IPS DF 6.9 (cell line): ENCODE measurements at regions not wholly inside any gene's neighbourhood (a gene's known extent, or its start where the extent isn't known, plus 50 kb on each side); places are given as distances from the start of the nearest gene placed in this dataset.

ENCODE experiments used
- DNase-seq: peaks from one replicate; pipeline ENCODE4 v3.0.0-alpha.2; 2013; ENCODE audit warnings: low read depth, low spot score
- H3K27ac ChIP-seq: one replicate; pipeline ENCODE4 v1.5.1; 2013; ENCODE audit warnings: low read length, control low read depth
- H3K27me3 ChIP-seq: 2 replicates; pipeline ENCODE4 v1.6.1; 2013; ENCODE audit warnings: mild to moderate bottlenecking, low read length; ENCODE audit not compliant: control insufficient read depth, insufficient read depth
- H3K36me3 ChIP-seq: 2 replicates; pipeline ENCODE4 v1.6.1; 2013; ENCODE audit warnings: low read length; ENCODE audit not compliant: control insufficient read depth, insufficient read depth
- H3K4me1 ChIP-seq: 2 replicates; pipeline ENCODE4 v1.6.1; 2013; ENCODE audit warnings: low read length; ENCODE audit not compliant: control insufficient read depth, insufficient read depth
- H3K4me3 ChIP-seq: 2 replicates; pipeline ENCODE4 v1.5.1; 2013; ENCODE audit warnings: mild to moderate bottlenecking, low read length
- H3K9me3 ChIP-seq: 2 replicates; pipeline ENCODE4 v1.6.1; 2013; ENCODE audit warnings: low read length, inconsistent platforms; ENCODE audit not compliant: control insufficient read depth, insufficient read depth
- WGBS: extraction: QIAGEN DNeasy Blood & Tissue Kit; methylation state at CpG from one replicate; pipeline ENCODE4 v1.1.7; 2013; ENCODE audit warnings: mixed read lengths, missing lambda C conversion rate; ENCODE audit not compliant: insufficient read length, insufficient coverage; 5-methylcytosine and 5-hydroxymethylcytosine counted together

DNA sequence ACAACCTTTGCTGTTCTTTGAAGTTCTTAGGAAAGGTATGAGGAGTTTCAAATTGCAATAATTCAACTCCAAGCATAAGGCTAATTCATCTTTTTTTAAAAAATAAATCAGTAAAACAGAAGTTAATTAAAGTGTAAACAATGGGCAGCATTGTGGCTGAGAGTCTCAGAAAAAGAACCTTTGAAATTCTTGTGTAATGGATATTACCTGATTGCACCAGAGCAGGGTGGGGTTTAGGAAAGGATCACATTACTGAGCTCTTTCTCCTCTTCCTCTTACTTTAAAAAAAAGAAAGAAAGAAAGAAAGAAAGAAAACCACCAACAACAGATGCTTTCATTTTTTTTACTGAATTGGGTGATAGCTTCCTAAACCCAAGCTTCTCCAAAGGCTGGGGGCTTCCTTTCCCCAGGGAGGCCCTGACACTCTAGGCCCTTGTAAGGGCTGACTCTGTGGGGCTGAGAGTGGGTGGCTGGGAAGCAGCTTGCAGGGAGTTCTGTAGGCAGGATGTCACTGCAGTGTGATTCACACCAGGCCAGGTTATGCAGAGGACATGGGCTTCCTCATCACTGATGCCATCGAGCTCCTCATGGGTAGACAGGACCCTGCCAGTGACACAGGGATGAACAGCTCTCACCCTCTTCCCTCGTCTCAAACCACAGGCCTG, 564.5 kb downstream of the FGF9 start:
- no peaks in the 10 kb centered on the region for H3K36me3 ChIP-seq
- no peak overlapping the region for H3K4me3 ChIP-seq
- H3K27ac ChIP-seq, result peak overlapping the region; percentile 63
- H3K9me3 ChIP-seq, result no peaks in the 10 kb centered on the region
- H3K27me3 ChIP-seq, result no peaks in the 10 kb centered on the region
- peaks cover 6% of the 10 kb centered on the region for H3K4me1 ChIP-seq
- WGBS, result no CpG with 5 or more reads among the region's 2 CpGs
- peak; percentile 11 for DNase-seq

DNA sequence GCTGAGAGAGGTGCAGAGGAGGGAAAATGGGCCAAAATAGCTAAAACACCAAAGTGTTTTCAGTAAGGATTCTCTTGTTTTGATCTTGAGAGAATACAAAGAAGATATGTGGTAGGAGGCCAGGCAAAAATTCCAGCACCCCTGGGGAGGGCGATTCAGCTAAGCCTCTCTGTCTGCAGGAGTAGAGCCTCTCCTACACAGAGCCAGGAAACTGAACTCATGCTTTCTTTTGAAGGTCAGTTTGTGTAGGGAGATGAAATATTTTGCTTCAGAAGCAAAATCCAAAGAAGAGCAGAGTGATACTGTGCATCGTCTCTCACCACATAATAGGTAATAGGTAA, 565.0 kb downstream of the FGF9 start:
- no peak overlapping the region for H3K4me3 ChIP-seq
- peak; percentile 7 for DNase-seq
- WGBS, result no CpG with 5 or more reads among the region's 2 CpGs

DNA sequence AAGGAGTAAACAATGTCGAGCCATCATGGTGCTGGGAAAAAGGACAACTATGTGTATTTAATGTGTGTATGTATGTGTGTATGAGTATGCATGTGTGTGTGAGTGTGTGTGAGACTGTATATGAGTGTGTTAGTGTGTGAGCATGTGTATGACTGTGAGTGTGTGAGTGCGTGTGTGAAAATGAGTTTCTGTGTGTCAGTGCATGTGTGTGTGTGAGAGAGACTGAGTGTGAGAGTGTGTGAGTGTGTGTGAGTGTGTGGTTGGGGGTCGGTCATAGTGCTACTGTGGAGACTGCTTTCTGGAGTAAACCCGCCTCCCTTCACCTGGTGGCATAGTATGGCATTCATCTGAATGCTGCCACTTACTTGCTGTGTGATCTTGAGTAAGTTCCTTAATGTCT, 567.4 kb downstream of the FGF9 start:
- H3K4me1 ChIP-seq, result peaks cover 6% of the 10 kb centered on the region
- no peaks in the 10 kb centered on the region for H3K9me3 ChIP-seq
- H3K36me3 ChIP-seq, result no peaks in the 10 kb centered on the region
- no peak overlapping the region for H3K27ac ChIP-seq
- 100% methylated on average over 2 of the region's 4 CpGs for WGBS
- no peaks in the 10 kb centered on the region for H3K27me3 ChIP-seq
- no peak for DNase-seq
- no peak overlapping the region for H3K4me3 ChIP-seq

More for the DNA sequence above, 565.0 kb downstream of the FGF9 start:
- peak overlapping the region; percentile 63 for H3K27ac ChIP-seq
- H3K27me3 ChIP-seq, result no peaks in the 10 kb centered on the region
- no peaks in the 10 kb centered on the region for H3K36me3 ChIP-seq
- no peaks in the 10 kb centered on the region for H3K9me3 ChIP-seq
- H3K4me1 ChIP-seq, result peaks cover 6% of the 10 kb centered on the region

DNA sequence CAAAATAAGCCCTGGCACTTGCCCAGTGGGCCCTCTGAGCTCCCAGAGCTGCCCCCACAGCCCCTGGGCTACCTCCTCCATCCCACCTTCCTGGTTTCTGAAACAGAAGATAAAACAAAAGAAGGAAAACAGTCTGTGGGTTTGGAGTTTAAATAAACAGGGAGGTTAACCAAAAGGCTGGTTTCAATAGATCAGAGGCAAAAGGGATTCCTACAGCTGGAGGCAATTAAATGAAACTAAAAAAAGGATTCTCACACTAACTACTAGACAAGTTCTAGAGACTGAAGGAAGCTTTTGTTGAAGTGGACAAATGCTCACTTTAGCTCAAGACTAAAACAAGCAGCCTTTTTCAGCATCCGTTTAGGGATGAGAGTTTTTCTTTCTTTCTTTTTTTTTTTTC, 569.8 kb downstream of the FGF9 start:
- H3K27ac ChIP-seq, result no peak overlapping the region
- peaks cover 3% of the 10 kb centered on the region for H3K4me1 ChIP-seq
- no peaks in the 10 kb centered on the region for H3K36me3 ChIP-seq
- no peak for DNase-seq
- no peak overlapping the region for H3K4me3 ChIP-seq
- no peaks in the 10 kb centered on the region for H3K27me3 ChIP-seq
- WGBS, result no CpG with 5 or more reads among the region's 1 CpG
- H3K9me3 ChIP-seq, result no peaks in the 10 kb centered on the region

DNA sequence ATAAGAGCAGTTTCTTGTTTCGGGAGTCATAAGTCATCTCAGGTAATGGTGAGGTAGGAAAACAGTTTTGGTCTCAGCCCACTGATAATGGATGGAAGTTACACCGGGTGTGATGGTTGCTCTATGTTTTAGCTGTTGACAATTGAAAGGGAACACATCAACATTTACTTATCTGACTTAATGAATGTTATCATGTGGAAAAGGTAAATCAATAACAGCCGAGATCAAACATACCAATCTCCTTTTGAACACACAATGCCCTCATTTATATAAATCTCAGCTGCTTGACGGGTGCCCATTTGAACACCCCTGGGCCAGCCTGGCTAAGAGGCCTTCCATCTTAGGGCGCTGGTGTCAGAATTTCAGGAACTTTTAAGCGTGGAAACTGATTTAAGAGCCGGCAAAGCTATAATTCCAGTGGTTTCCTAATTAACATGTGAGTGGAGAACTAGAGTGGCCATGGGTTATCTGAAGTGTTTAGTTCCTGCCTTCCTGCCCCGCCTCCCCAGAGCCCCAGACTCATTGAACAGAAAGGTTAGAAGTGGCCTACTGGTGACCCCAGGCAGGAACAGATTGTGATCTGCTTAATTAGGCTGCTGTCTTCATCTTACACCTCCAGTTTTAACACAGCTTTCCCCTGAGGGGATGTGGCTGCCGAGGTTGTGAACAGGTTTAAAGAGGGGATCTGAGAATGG, 572.7 kb downstream of the FGF9 start:
- DNase-seq, result no peak
- no CpG with 5 or more reads among the region's 9 CpGs for WGBS

DNA sequence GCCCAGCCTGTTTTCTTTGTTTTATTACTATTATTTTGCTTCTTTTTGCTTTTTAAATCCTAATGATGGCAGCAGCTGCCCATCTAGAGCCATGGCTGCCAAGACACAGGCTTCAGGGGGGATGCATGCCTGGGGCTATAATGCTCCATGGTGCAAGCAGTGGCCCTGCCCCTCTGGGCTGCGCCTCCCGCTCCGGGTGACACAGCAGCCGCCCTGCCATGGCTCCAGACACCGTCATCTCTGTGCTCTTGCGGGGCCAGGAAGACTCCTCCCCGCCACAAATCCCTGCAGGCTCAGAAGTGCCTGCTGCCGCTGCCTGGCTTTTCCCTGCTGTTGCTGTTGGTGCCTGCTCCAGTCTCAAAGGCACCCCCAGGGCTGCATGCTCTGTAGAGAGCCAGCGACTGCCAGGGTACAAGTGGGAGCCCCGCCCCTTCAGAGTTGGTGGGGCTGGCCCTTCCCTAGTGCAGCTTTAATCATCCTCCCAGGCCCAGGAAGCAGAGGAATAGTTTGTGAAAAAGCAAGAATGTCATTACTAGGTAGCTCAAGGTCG, 581.5 kb downstream of the FGF9 start:
- H3K36me3 ChIP-seq, result no peaks in the 10 kb centered on the region
- H3K27me3 ChIP-seq, result no peaks in the 10 kb centered on the region
- H3K27ac ChIP-seq, result no peak overlapping the region
- H3K9me3 ChIP-seq, result no peaks in the 10 kb centered on the region
- no peaks in the 10 kb centered on the region for H3K4me1 ChIP-seq
- WGBS, result no CpG with 5 or more reads among the region's 11 CpGs
- DNase-seq, result no peak
- H3K4me3 ChIP-seq, result no peak overlapping the region

More for the DNA sequence above, 572.7 kb downstream of the FGF9 start:
- H3K4me3 ChIP-seq, result no peak overlapping the region
- H3K9me3 ChIP-seq, result no peaks in the 10 kb centered on the region
- no peaks in the 10 kb centered on the region for H3K4me1 ChIP-seq
- no peaks in the 10 kb centered on the region for H3K27me3 ChIP-seq
- no peak overlapping the region for H3K27ac ChIP-seq
- H3K36me3 ChIP-seq, result no peaks in the 10 kb centered on the region

DNA sequence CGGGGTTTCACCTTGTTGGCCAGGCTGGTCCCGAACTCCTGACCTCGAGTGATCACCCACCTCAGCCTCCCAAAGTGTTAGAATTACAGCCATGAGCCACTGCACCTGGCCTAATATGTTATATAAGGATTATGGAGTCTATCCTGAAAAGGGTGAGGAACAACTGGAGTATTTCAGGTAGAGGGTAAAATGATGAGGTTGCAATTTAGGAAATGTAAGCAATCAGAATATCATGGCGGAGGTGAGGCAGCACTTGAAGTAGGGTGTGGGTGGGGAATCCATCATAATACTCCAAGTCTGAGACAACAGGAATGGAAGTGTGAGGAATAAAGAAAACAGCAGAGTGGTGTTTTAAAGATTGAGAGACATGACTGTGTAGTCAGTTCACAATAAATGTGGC, 582.2 kb downstream of the FGF9 start:
- DNase-seq, result no peak
- H3K36me3 ChIP-seq, result no peaks in the 10 kb centered on the region
- H3K4me3 ChIP-seq, result no peak overlapping the region
- WGBS, result no CpG with 5 or more reads among the region's 4 CpGs
- no peaks in the 10 kb centered on the region for H3K9me3 ChIP-seq
- no peaks in the 10 kb centered on the region for H3K4me1 ChIP-seq
- H3K27me3 ChIP-seq, result no peaks in the 10 kb centered on the region
- H3K27ac ChIP-seq, result no peak overlapping the region

DNA sequence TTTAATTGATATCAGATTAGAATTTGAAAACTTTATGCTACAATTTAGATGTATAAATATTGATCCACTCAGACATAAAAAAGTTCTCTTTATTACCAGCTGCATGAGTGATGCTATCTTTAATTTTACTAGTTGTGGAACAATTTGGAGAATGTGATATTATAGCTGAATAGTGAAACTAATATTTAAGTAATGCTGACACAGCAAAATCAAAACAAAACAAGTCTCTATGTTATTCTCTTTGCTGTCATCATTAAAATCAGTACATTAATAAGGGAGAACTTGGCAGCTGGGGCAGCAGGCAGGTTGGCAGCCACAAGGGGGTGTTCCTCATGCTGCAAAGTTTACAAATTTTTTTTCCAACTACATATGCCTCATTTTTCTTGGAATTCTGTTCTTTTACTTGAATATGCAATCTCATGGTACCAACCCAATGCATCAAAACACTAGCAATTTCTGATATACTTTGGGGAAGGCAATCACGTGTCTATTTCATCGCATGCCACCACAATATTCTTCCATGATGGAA, 585.3 kb downstream of the FGF9 start:
- no peak for DNase-seq
- no CpG with 5 or more reads among the region's 2 CpGs for WGBS
- Histone ChIP-seq H3K27me3 (no peaks in the 10 kb centered on the region), H3K4me3 (no peak overlapping the region), H3K27ac (no peak overlapping the region), H3K36me3 (no peaks in the 10 kb centered on the region), H3K4me1 (no peaks in the 10 kb centered on the region), H3K9me3 (no peaks in the 10 kb centered on the region)

DNA sequence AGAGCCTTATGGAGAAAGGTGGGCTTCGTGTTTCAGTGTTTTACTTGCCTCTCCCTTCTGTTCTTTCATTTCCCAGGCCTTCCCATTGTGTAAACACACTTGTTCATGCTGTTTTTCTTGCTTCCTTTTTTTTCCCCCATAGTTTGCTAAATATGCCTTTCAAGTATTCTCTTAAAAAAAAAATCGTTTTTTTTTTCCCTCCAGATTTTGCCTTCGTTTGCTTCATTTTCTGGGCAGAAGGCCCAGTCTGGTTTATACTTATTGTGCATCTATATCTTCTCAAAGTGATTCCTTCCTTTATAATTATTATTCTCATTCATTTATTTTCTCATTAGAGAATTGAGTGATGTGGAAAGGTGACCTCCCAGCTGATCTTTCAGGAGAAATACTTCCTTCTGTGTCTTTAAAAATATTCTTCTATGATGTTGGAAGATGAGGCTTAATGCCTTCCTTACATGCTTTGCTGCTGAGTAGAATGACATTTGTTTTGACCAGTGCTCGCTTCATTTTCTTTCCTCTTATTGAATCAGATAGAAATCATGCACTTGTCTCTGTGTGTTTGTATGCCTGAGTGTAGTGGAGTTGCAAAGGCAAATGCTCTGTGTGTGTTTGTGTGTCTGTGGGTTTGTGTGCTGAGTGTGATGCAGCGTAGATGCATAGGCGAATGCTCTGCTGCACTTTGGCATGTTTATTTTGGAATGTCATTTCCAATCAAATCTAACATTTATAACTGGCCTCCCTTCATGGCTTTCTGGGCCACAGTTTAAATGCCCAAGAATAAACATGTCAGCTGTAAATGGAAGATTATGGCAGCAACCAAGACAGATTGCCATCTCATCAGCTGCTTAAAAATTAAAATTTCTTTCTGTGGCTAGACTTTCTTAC, 591.4 kb downstream of the FGF9 start:
- no peaks in the 10 kb centered on the region for H3K27me3 ChIP-seq
- H3K9me3 ChIP-seq, result no peaks in the 10 kb centered on the region
- H3K4me3 ChIP-seq, result no peak overlapping the region
- H3K27ac ChIP-seq, result no peak overlapping the region
- no peak for DNase-seq
- no CpG with 5 or more reads among the region's 6 CpGs for WGBS
- H3K36me3 ChIP-seq, result no peaks in the 10 kb centered on the region
- no peaks in the 10 kb centered on the region for H3K4me1 ChIP-seq

DNA sequence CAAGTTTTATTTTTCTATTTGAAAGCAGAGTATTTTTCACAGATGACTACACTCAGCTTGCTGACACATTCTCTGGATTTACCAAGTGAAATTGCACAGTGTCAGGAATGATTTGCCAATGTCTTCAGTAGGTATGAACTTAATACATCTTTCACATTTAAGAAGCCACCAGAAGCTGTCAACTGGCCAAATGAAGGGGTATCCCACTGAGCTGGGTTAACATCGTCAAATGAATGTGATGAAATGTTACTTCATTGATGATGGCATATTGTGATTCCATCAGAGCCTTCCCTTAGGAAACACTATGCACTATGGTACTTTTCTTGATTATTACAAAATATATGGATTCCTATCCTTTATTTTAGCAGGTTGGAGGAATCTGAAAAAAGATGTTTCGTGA, 592.3 kb downstream of the FGF9 start:
- Histone ChIP-seq H3K4me3 (no peak overlapping the region), H3K9me3 (no peaks in the 10 kb centered on the region), H3K4me1 (no peaks in the 10 kb centered on the region), H3K27ac (no peak overlapping the region), H3K36me3 (no peaks in the 10 kb centered on the region), H3K27me3 (no peaks in the 10 kb centered on the region)
- WGBS, result no CpG with 5 or more reads among the region's 2 CpGs
- no peak for DNase-seq
